ENCODE measurements at regions not wholly inside any gene's neighbourhood (a gene's known extent, or its start where the extent isn't known, plus 50 kb on each side); places are given as distances from the start of the nearest gene placed in this dataset.

GRCh38 chr13:103315711-103316110, 249.5 kb upstream of the SLC10A2 start:
- DNase-seq (ENCODE audit: low read depth), result no peak

- DNase-seq (ENCODE audit: low read depth), result no peak
These were observed 246.2 kb upstream of the SLC10A2 start for GRCh38 chr13:103312467-103312866.

- DNase-seq (ENCODE audit: low read depth), result no peak
These were observed 242.4 kb upstream of the SLC10A2 start for GRCh38 chr13:103308667-103309066.

- no peak for DNase-seq (ENCODE audit: low read depth)
These were observed 239.9 kb upstream of the SLC10A2 start for GRCh38 chr13:103306163-103306562.

GRCh38 chr13:103303078-103303651, 236.9 kb upstream of the SLC10A2 start:
- DNase-seq (ENCODE audit: low read depth), result no peak

GRCh38 chr13:103302676-103303075, 236.5 kb upstream of the SLC10A2 start:
- no peak for DNase-seq (ENCODE audit: low read depth)

GRCh38 chr13:103299079-103299478, 232.9 kb upstream of the SLC10A2 start:
- no peak for DNase-seq (ENCODE audit: low read depth)

GRCh38 chr13:103297083-103297482, 230.9 kb upstream of the SLC10A2 start:
- DNase-seq (ENCODE audit: low read depth), result no peak

GRCh38 chr13:103291798-103292572, 225.8 kb upstream of the SLC10A2 start:
- DNase-seq (ENCODE audit: low read depth), result no peak

GRCh38 chr13:103291226-103291625, 225.0 kb upstream of the SLC10A2 start:
- DNase-seq (ENCODE audit: low read depth), result no peak

- DNase-seq (ENCODE audit: low read depth), result no peak
These were observed 223.5 kb upstream of the SLC10A2 start for GRCh38 chr13:103289681-103290080.

GRCh38 chr13:103288114-103288513, 221.9 kb upstream of the SLC10A2 start:
- DNase-seq (ENCODE audit: low read depth), result no peak

- no peak for DNase-seq (ENCODE audit: low read depth)
These were observed 221.4 kb upstream of the SLC10A2 start for GRCh38 chr13:103287659-103288058.

- no peak for DNase-seq (ENCODE audit: low read depth)
These were observed 218.2 kb upstream of the SLC10A2 start for GRCh38 chr13:103284466-103284865.

GRCh38 chr13:103283451-103283820, 217.2 kb upstream of the SLC10A2 start:
- DNase-seq (ENCODE audit: low read depth), result no peak

- no peak for DNase-seq (ENCODE audit: low read depth)
These were observed 216.6 kb upstream of the SLC10A2 start for GRCh38 chr13:103282571-103283450.

GRCh38 chr13:103277959-103278694, 211.9 kb upstream of the SLC10A2 start:
- no peak for DNase-seq (ENCODE audit: low read depth)

GRCh38 chr13:103276775-103277498, 210.7 kb upstream of the SLC10A2 start:
- no peak for DNase-seq (ENCODE audit: low read depth)

- DNase-seq (ENCODE audit: low read depth), result no peak
These were observed 209.5 kb upstream of the SLC10A2 start for GRCh38 chr13:103275722-103276121.

GRCh38 chr13:103275081-103275480, 208.9 kb upstream of the SLC10A2 start:
- no peak for DNase-seq (ENCODE audit: low read depth)

GRCh38 chr13:103273825-103274224, 207.6 kb upstream of the SLC10A2 start:
- no peak for DNase-seq (ENCODE audit: low read depth)

GRCh38 chr13:103272770-103273169, 206.6 kb upstream of the SLC10A2 start:
- no peak for DNase-seq (ENCODE audit: low read depth)

All from stimulated activated CD8-positive, alpha-beta memory T cell treated with anti-CD3 and anti-CD28 coated beads, Interleukin-4, amount 100 ng/mL, for 24 hours (primary cell).